Small intestine (tissue), 7 donors: ENCODE measurements at regions not wholly inside any gene's neighbourhood (a gene's known extent, or its start where the extent isn't known, plus 50 kb on each side); places are given as distances from the start of the nearest gene placed in this dataset.

Source experiments
- DNase-seq, 2 donors: peaks; one replicate each; pipeline versions ENCODE4 v3.0.0 to v3.0.0-alpha.2; 2013
- FAIRE-seq: peaks from 2 replicates; lab custom pipeline; 2012; peaks lifted over from hg19 to GRCh38; lab: Jason Lieb, UNC
- H3K27ac ChIP-seq, 3 donors: one replicate each; pipeline ENCODE4 v1.5.1; 2013; ENCODE audit warnings: low read length in 2 of 3, mild to moderate bottlenecking in 2 of 3, control low read depth in 1 of 3, inconsistent platforms in 1 of 3, low read depth in 1 of 3, moderate library complexity in 1 of 3
- H3K27me3 ChIP-seq, 3 donors: one replicate each; pipeline ENCODE4 v1.6.1; 2013; ENCODE audit warnings: low read length in 3 of 3, inconsistent platforms in 1 of 3; ENCODE audit not compliant: control insufficient read depth in 3 of 3, insufficient read depth in 3 of 3
- H3K36me3 ChIP-seq, 3 donors: one replicate each; pipeline ENCODE4 v1.6.1; 2013; ENCODE audit warnings: low read length in 3 of 3, inconsistent platforms in 1 of 3, low read depth in 1 of 3, mild to moderate bottlenecking in 1 of 3, moderate library complexity in 1 of 3; ENCODE audit not compliant: control insufficient read depth in 3 of 3, insufficient read depth in 2 of 3
- H3K4me1 ChIP-seq, 3 donors: one replicate each; pipeline ENCODE4 v1.6.1; 2013; ENCODE audit warnings: low read length in 2 of 3, inconsistent platforms in 1 of 3, low read depth in 1 of 3, mild to moderate bottlenecking in 1 of 3, moderate library complexity in 1 of 3; ENCODE audit not compliant: control insufficient read depth in 3 of 3, insufficient read depth in 2 of 3
- H3K4me3 ChIP-seq, 3 donors: one replicate each; pipeline ENCODE4 v1.5.1; 2013; ENCODE audit warnings: low read length in 3 of 3, control low read depth in 1 of 3, inconsistent platforms in 1 of 3, low read depth in 1 of 3, mild to moderate bottlenecking in 1 of 3, moderate library complexity in 1 of 3
- H3K9me3 ChIP-seq, 2 donors: one replicate each; pipeline ENCODE4 v1.6.1; 2013; ENCODE audit warnings: low read depth in 1 of 2, low read length in 1 of 2; ENCODE audit not compliant: control insufficient read depth in 2 of 2, insufficient read depth in 1 of 2
- WGBS, 3 donors: extraction: QIAGEN DNeasy Blood & Tissue Kit; methylation state at CpG; one replicate each; pipeline ENCODE4 v1.1.7; 2013; 5-methylcytosine and 5-hydroxymethylcytosine counted together
- donor health status: healthy with polysubstance abuse.
- donor health status: control.
- donor health status: control.
- donor health status: Bipolar disorder and iron deficiency.
- donor health status: healthy.

- Histone ChIP-seq H3K36me3 (no peaks in the 10 kb centered on the region), H3K4me3 (no peak overlapping the region), H3K4me1 (peaks cover 0 to 34% (median 2%) of the 10 kb centered on the region in 3 donors), H3K9me3 (no peaks in the 10 kb centered on the region), H3K27me3 (no peaks in the 10 kb centered on the region), H3K27ac (no peak overlapping the region)
- DNase-seq: no peak
- no peak for FAIRE-seq
- WGBS, 3 donors: 94 to 95% (median 94%) methylated on average over 18 of the region's 18 CpGs
Observed at GRCh38 chr1:234660536-234661316, 50.7 kb upstream of the IRF2BP2 start.
